BLaER1 treated with 17β-estradiol and CSF1 and Interleukin-3, amounts not matched to agents 10 nM and 100 nM (cell line): ENCODE measurements at regions not wholly inside any gene's neighbourhood (a gene's known extent, or its start where the extent isn't known, plus 50 kb on each side); places are given as distances from the start of the nearest gene placed in this dataset.
"Not testable (repeated sequence)": the region's sequence is repeated elsewhere in the genome, so short reads cannot be mapped to it uniquely, and the experiment has no call there.

Source experiments
- H3K27ac ChIP-seq, 11 experiments: shearing (Covaris generic); formaldehyde crosslinking; 2 replicates each; pipeline ENCODE4 v1.8.1; 2022
- H3K27me3 ChIP-seq, 11 experiments: shearing (Covaris generic); formaldehyde crosslinking; 2 replicates each; pipeline ENCODE4 v1.8.1; 2022
- H3K36me3 ChIP-seq, 11 experiments: shearing (Covaris generic); formaldehyde crosslinking; 2 replicates each; pipeline ENCODE4 v1.8.1; 2022
- H3K4me1 ChIP-seq, 10 experiments: shearing (Covaris generic); formaldehyde crosslinking; 2 replicates each; pipeline ENCODE4 v1.8.1; 2022
- H3K4me2 ChIP-seq, 11 experiments: shearing (Covaris generic); formaldehyde crosslinking; 2 replicates each; pipeline ENCODE4 v1.8.1; 2022
- H3K4me3 ChIP-seq, 10 experiments: shearing (Covaris generic); formaldehyde crosslinking; 2 replicates each; pipeline ENCODE4 v1.8.1; 2022
- H3K9ac ChIP-seq, 11 experiments: shearing (Covaris generic); formaldehyde crosslinking; 2 replicates each; pipeline ENCODE4 v1.8.1; 2022
- H3K9me3 ChIP-seq, 11 experiments: shearing (Covaris generic); formaldehyde crosslinking; replicated peaks in 1 of 11; 2 replicates each; pipeline ENCODE4 v1.8.1; 2022
- H4K20me1 ChIP-seq, 11 experiments: shearing (Covaris generic); formaldehyde crosslinking; 2 replicates each; pipeline ENCODE4 v1.8.1; 2022
- Cebpa-rat ChIP-seq, 11 experiments: shearing (Covaris generic); IDR thresholded peaks; 2 replicates each; pipeline ENCODE4 v1.8.1; 2022

- Histone ChIP-seq H3K4me2 (no peak overlapping the region), H3K9me3 (no peaks in the 10 kb centered on the region), H3K27ac (no peak overlapping the region), H4K20me1 (no peaks in the 10 kb centered on the region), H3K4me3 (no peak overlapping the region), H3K4me1 (no peaks in the 10 kb centered on the region), H3K36me3 (no peaks in the 10 kb centered on the region), H3K27me3 (no peaks in the 10 kb centered on the region), H3K9ac (no peak overlapping the region)
- TF ChIP-seq Cebpa-rat (IDR thresholded peaks at IDR 0.05) = no peak
Measured at GRCh38 chr6:69527921-69528476, 268.8 kb downstream of the LMBRD1 start.

GRCh38 chr6:69515480-69515879 lies 281.3 kb downstream of the LMBRD1 start:
- H3K4me1 ChIP-seq, H3K4me2 ChIP-seq, H3K9ac ChIP-seq, H3K27ac ChIP-seq, H3K4me3 ChIP-seq, H3K9me3 ChIP-seq, H3K36me3 ChIP-seq, H3K27me3 ChIP-seq, H4K20me1 ChIP-seq: not testable (repeated sequence)

GRCh38 chr6:69494595-69494994 lies 302.2 kb downstream of the LMBRD1 start:
- no peaks in the 10 kb centered on the region for H4K20me1 ChIP-seq
- H3K9ac ChIP-seq = no peak overlapping the region
- no peaks in the 10 kb centered on the region for H3K36me3 ChIP-seq
- no peak overlapping the region for H3K4me3 ChIP-seq
- H3K27me3 ChIP-seq = no peaks in the 10 kb centered on the region
- no peak overlapping the region for H3K4me2 ChIP-seq
- peaks cover 0 to 11% (median 4%) of the 10 kb centered on the region in 11 experiments; a peak in 6 of 22 replicates for H3K9me3 ChIP-seq
- H3K27ac ChIP-seq = no peak overlapping the region
- no peaks in the 10 kb centered on the region for H3K4me1 ChIP-seq
- no peak for TF ChIP-seq Cebpa-rat (IDR thresholded peaks at IDR 0.05)

- Histone ChIP-seq H4K20me1 (no peaks in the 10 kb centered on the region), H3K4me2 (no peak overlapping the region), H3K36me3 (no peaks in the 10 kb centered on the region), H3K4me1 (no peaks in the 10 kb centered on the region), H3K9ac (no peak overlapping the region), H3K4me3 (no peak overlapping the region), H3K27me3 (no peaks in the 10 kb centered on the region), H3K27ac (no peak overlapping the region), H3K9me3 (peaks cover 0 to 10% (median 4%) of the 10 kb centered on the region in 11 experiments; a peak in 6 of 22 replicates)
- no peak for TF ChIP-seq Cebpa-rat (IDR thresholded peaks at IDR 0.05)
Measured at GRCh38 chr6:69489970-69490369, 306.8 kb downstream of the LMBRD1 start.

GRCh38 chr6:69487688-69488087 lies 309.1 kb downstream of the LMBRD1 start:
- no peak for TF ChIP-seq Cebpa-rat (IDR thresholded peaks at IDR 0.05)
- Histone ChIP-seq H3K4me1 (no peaks in the 10 kb centered on the region), H3K9ac (no peak overlapping the region)

GRCh38 chr6:69466979-69467570 lies 329.7 kb downstream of the LMBRD1 start:
- H3K36me3 ChIP-seq = no peaks in the 10 kb centered on the region
- no peaks in the 10 kb centered on the region for H4K20me1 ChIP-seq
- H3K4me1 ChIP-seq = no peaks in the 10 kb centered on the region
- H3K9ac ChIP-seq = no peak overlapping the region
- peaks cover 0 to 13% (median 7%) of the 10 kb centered on the region in 11 experiments; a peak in 5 of 22 replicates for H3K9me3 ChIP-seq
- TF ChIP-seq Cebpa-rat (IDR thresholded peaks at IDR 0.05) = no peak
- no peak overlapping the region for H3K27ac ChIP-seq
- no peaks in the 10 kb centered on the region for H3K27me3 ChIP-seq
- H3K4me3 ChIP-seq = no peak overlapping the region
- no peak overlapping the region for H3K4me2 ChIP-seq

More at GRCh38 chr6:69487688-69488087, 309.1 kb downstream of the LMBRD1 start:
- no peaks in the 10 kb centered on the region for H3K27me3 ChIP-seq
- H3K4me3 ChIP-seq = no peak overlapping the region
- no peak overlapping the region for H3K4me2 ChIP-seq
- no peaks in the 10 kb centered on the region for H3K9me3 ChIP-seq
- H4K20me1 ChIP-seq = no peaks in the 10 kb centered on the region
- H3K27ac ChIP-seq = no peak overlapping the region
- no peaks in the 10 kb centered on the region for H3K36me3 ChIP-seq

GRCh38 chr6:69465866-69466265 lies 330.9 kb downstream of the LMBRD1 start:
- Histone ChIP-seq H3K4me2 (no peak overlapping the region), H3K4me3 (no peak overlapping the region), H3K36me3 (no peaks in the 10 kb centered on the region), H4K20me1 (no peaks in the 10 kb centered on the region), H3K9me3 (peaks cover 0 to 13% (median 7%) of the 10 kb centered on the region in 11 experiments; a peak in 5 of 22 replicates), H3K4me1 (no peaks in the 10 kb centered on the region), H3K9ac (no peak overlapping the region), H3K27ac (no peak overlapping the region), H3K27me3 (no peaks in the 10 kb centered on the region)
- no peak for TF ChIP-seq Cebpa-rat (IDR thresholded peaks at IDR 0.05)

- no peaks in the 10 kb centered on the region for H3K27me3 ChIP-seq
- H3K4me1 ChIP-seq = no peaks in the 10 kb centered on the region
- no peak overlapping the region for H3K9ac ChIP-seq
- no peak overlapping the region for H3K4me3 ChIP-seq
- no peaks in the 10 kb centered on the region for H3K36me3 ChIP-seq
- H4K20me1 ChIP-seq = no peaks in the 10 kb centered on the region
- H3K4me2 ChIP-seq = no peak overlapping the region
- H3K27ac ChIP-seq = no peak overlapping the region
- TF ChIP-seq Cebpa-rat (IDR thresholded peaks at IDR 0.05) = no peak
- H3K9me3 ChIP-seq = peaks cover 4 to 11% (median 6%) of the 10 kb centered on the region in 11 experiments; a peak in 20 of 22 replicates
Measured at GRCh38 chr6:69456086-69456485, 340.7 kb downstream of the LMBRD1 start.

- not testable (repeated sequence) for H3K27ac ChIP-seq, H3K27me3 ChIP-seq, H3K4me3 ChIP-seq, H3K4me1 ChIP-seq, H3K4me2 ChIP-seq, H3K36me3 ChIP-seq, H3K9ac ChIP-seq, H4K20me1 ChIP-seq
- peaks cover 13 to 24% (median 20%) of the 10 kb centered on the region in 11 experiments; a peak in 20 of 22 replicates for H3K9me3 ChIP-seq
Measured at GRCh38 chr6:69454619-69455018, 342.2 kb downstream of the LMBRD1 start.

GRCh38 chr6:69450493-69450892 lies 346.3 kb downstream of the LMBRD1 start:
- H3K9ac ChIP-seq, H4K20me1 ChIP-seq, H3K4me3 ChIP-seq, H3K27ac ChIP-seq, H3K4me2 ChIP-seq, H3K4me1 ChIP-seq, H3K36me3 ChIP-seq, H3K27me3 ChIP-seq: not testable (repeated sequence)
- peaks cover 13 to 27% (median 20%) of the 10 kb centered on the region in 11 experiments; a peak in 20 of 22 replicates for H3K9me3 ChIP-seq
